Body of pancreas (tissue), 4 donors: ENCODE measurements at regions not wholly inside any gene's neighbourhood (a gene's known extent, or its start where the extent isn't known, plus 50 kb on each side); places are given as distances from the start of the nearest gene placed in this dataset.
A peak's percentile ranks its signal among the peaks of the same experiment; 100 is the strongest.

ENCODE experiments used
- ATAC-seq: fragments of 150-250 bp; one replicate; pipeline ENCODE4 v1.9.1; 2016
- DNase-seq, 4 donors: peaks; one replicate each; pipeline ENCODE4 v3.0.0-alpha.2; 2019
- H3K27ac ChIP-seq, 4 donors: fragments of 200-600 bp; sonication (generic); 1 replicate in 3 of 4; 2 replicates in 1 of 4; pipeline versions ENCODE4 v1.5.1 to v1.6.1; 2016 to 2019; ENCODE audit warnings: mild to moderate bottlenecking in 1 of 4, mixed read lengths in 1 of 4, moderate library complexity in 1 of 4
- H3K27me3 ChIP-seq, 2 donors: fragments of 200-600 bp; sonication (generic); one replicate each; pipeline ENCODE4 v1.6.0; 2016; ENCODE audit warnings: mild to moderate bottlenecking in 1 of 2
- H3K36me3 ChIP-seq, 2 donors: fragments of 200-600 bp; sonication (generic); replicated peaks in 1 of 2; 2 replicates each; pipeline ENCODE4 v1.5.1; 2016; ENCODE audit warnings: low read depth in 2 of 2; ENCODE audit not compliant: insufficient read depth in 1 of 2
- H3K4me1 ChIP-seq: fragments of 200-600 bp; sonication (generic); one replicate; pipeline ENCODE4 v1.6.0; 2016
- H3K4me3 ChIP-seq, 2 donors: fragments of 200-600 bp; sonication (generic); 1 replicate in 1 of 2; 2 replicates in 1 of 2; pipeline ENCODE4 v1.5.1; 2016 to 2019
- H3K9me3 ChIP-seq, 3 donors: fragments of 200-600 bp; sonication (generic); 1 replicate in 2 of 3; 2 replicates in 1 of 3; pipeline ENCODE4 v1.5.1; 2016
- POLR2A ChIP-seq, 3 donors: fragments of 450-650 bp; IDR thresholded peaks; one replicate each; pipeline ENCODE4 v1.6.1; 2016; ENCODE audit warnings: antibody characterized with exemption in 3 of 3, mild to moderate bottlenecking in 2 of 3
- WGBS, 2 donors: methylation state at CpG; one replicate each; pipeline ENCODE4 v1.1.5; 2017; 5-methylcytosine and 5-hydroxymethylcytosine counted together
- intact Hi-C: fragments of 100-400 bp; cut with DNase I; formaldehyde crosslinking; loops from one replicate; pipeline ENCODE4 v1.15.1; 2023
- TF ChIP-seq, protein P1 (sequence below), 7 experiments: fragments of 450-650 bp in 4 of 7; fragments of 200-600 bp in 3 of 7; sonication (generic) in 3 of 7; IDR thresholded peaks; one replicate each; pipeline ENCODE4 v1.5.1; 2016 to 2019; ENCODE audit warnings: antibody characterized with exemption in 7 of 7

DNA sequence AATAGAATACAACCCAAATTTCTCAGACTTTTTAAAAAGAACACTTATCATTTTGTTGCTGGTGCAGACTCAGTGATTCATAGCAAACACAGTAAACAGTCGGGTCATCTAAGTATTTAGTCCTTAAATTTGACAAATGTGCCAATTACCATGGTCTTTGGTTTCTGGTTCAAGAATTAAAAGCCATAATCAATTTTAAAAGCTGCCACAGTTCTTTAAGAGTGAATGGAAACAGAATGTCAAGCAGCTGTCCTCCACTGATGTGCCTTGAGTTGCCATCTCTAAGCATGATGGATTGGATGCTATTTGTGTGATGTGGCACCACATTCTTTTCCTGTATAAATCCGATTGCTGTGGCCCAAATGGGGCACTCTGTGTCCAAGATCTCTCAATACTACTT, 67.2 kb upstream of the MLIP start:
- TF ChIP-seq, protein P1, sequence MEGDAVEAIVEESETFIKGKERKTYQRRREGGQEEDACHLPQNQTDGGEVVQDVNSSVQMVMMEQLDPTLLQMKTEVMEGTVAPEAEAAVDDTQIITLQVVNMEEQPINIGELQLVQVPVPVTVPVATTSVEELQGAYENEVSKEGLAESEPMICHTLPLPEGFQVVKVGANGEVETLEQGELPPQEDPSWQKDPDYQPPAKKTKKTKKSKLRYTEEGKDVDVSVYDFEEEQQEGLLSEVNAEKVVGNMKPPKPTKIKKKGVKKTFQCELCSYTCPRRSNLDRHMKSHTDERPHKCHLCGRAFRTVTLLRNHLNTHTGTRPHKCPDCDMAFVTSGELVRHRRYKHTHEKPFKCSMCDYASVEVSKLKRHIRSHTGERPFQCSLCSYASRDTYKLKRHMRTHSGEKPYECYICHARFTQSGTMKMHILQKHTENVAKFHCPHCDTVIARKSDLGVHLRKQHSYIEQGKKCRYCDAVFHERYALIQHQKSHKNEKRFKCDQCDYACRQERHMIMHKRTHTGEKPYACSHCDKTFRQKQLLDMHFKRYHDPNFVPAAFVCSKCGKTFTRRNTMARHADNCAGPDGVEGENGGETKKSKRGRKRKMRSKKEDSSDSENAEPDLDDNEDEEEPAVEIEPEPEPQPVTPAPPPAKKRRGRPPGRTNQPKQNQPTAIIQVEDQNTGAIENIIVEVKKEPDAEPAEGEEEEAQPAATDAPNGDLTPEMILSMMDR (IDR thresholded peaks at IDR 0.05), result no peak
- no peak for TF ChIP-seq POLR2A (IDR thresholded peaks at IDR 0.05)
- WGBS, 2 donors, result 54 to 60% methylated on average over 2 of the region's 2 CpGs
- Histone ChIP-seq H3K27me3 (no peaks in the 10 kb centered on the region), H3K9me3 (no peaks in the 10 kb centered on the region), H3K4me1 (no peaks in the 10 kb centered on the region), H3K4me3 (no peak overlapping the region), H3K36me3 (no peaks in the 10 kb centered on the region), H3K27ac (no peak overlapping the region)
- DNase-seq (no peak), ATAC-seq (no peak)
- intact Hi-C loops, result no loop called here

DNA sequence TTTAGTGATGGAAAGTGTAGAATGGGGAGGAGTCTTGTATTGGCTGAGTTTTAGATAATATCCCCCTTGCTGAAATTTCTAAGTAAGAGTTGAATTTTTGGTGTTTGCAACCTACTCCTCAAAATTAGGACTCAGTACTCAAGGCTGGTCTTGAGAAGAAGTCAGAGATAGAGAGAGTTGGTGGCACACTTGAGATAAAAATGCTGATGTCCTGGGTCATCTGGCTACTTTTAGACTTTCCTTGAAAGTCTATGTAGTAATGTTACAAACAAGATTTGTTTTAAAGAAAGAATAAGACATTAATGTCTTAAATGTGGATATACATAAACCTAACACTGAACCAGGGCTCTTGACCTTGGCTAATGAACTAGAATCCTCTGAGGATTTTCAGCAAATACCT, 62.5 kb upstream of the MLIP start:
- no peaks in the 10 kb centered on the region for H3K9me3 ChIP-seq
- intact Hi-C loops, result no loop called here
- H3K4me1 ChIP-seq, result no peaks in the 10 kb centered on the region
- TF ChIP-seq POLR2A (IDR thresholded peaks at IDR 0.05), result no peak
- TF ChIP-seq, protein P1 (IDR thresholded peaks at IDR 0.05), result no peak
- no peaks in the 10 kb centered on the region for H3K36me3 ChIP-seq
- no peak for DNase-seq
- no peak overlapping the region for H3K27ac ChIP-seq
- no peak overlapping the region for H3K4me3 ChIP-seq
- H3K27me3 ChIP-seq, result no peaks in the 10 kb centered on the region
- no peak for ATAC-seq

DNA sequence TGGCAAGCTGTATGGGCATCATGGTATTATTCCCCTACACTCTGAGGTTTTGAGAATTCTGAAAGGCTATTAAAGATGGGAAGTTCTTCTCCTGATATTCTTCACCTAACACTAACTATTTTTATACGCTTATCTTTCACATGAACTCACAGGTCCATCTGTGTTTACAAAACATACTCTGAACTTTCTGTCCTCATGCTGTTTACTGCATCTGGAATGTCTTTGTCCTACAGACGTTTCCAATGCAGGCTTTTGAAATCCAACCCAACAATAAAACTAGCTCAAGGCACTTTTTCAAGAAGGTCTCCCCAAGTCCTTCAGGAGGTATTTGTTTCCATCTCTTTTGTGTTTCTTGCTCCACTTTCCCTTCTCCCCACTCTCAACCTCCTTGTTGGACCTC, 60.5 kb upstream of the MLIP start:
- intact Hi-C loops, result no loop called here
- Histone ChIP-seq H3K36me3 (no peaks in the 10 kb centered on the region), H3K4me3 (no peak overlapping the region), H3K27ac (no peak overlapping the region), H3K27me3 (no peaks in the 10 kb centered on the region), H3K4me1 (no peaks in the 10 kb centered on the region), H3K9me3 (no peaks in the 10 kb centered on the region)
- WGBS, 2 donors, result 44 to 45% methylated on average over 2 of the region's 2 CpGs
- ATAC-seq (no peak), DNase-seq (no peak)
- TF ChIP-seq, protein P1 (IDR thresholded peaks at IDR 0.05), result no peak

DNA sequence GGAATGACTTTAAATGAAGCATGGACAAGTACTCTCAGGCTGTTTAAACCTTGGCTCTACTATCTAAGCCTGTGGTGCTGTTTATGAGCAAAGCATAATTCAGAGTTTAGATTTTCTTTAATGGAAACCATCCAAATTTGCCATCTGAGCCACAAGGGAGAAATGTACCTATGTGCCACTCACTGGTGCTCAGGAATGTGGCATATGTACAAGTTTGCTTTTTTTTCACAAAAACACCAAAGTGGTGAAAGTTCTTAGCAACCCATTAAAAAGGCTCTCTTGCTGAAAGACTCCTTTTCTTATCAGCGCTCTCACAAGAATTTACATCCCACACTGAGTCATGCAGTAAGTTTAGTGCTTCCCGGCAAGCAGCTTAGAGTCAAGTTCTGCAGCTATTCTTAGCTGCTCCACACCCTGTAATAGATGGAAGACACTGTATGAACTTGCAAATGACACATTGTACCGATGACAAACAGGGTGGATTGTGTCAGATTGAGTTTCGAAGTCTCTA, 57.3 kb upstream of the MLIP start:
- H3K27me3 ChIP-seq, result no peaks in the 10 kb centered on the region
- DNase-seq (peak in 1 of 4 donors; percentile 5), ATAC-seq (no peak)
- no peak for TF ChIP-seq POLR2A (IDR thresholded peaks at IDR 0.05)
- TF ChIP-seq, protein P1 (IDR thresholded peaks at IDR 0.05), result no peak
- intact Hi-C loops, result no loop called here
- WGBS, 2 donors, result 35 to 43% methylated on average over 4 of the region's 4 CpGs
- H3K4me3 ChIP-seq, result no peak overlapping the region
- H3K9me3 ChIP-seq, result no peaks in the 10 kb centered on the region
- H3K27ac ChIP-seq, result no peak overlapping the region
- no peaks in the 10 kb centered on the region for H3K36me3 ChIP-seq
- H3K4me1 ChIP-seq, result no peaks in the 10 kb centered on the region

DNA sequence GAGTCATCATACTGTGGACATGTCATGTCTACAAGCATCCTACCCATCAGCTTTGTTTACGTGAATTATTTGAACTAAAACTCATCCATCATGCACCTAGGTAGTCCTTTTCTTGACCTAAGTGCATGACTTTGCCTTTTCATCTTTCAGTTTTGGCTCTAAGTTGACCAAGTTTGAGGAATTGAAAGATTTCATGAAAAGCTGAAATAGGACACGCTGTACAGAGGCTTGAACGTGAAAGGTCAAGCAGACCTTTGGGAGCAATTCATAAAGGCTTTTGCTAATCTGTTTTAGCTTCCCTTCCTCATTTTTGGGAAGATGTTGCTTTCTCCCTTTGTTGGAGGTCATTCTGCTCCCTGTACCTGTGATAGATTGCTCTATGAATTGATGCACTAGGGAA, 55.1 kb upstream of the MLIP start:
- Histone ChIP-seq H3K9me3 (no peaks in the 10 kb centered on the region), H3K27me3 (no peaks in the 10 kb centered on the region), H3K4me3 (no peak overlapping the region), H3K36me3 (no peaks in the 10 kb centered on the region), H3K27ac (no peak overlapping the region), H3K4me1 (no peaks in the 10 kb centered on the region)
- WGBS, 2 donors, result 78 to 87% methylated on average over 3 of the region's 3 CpGs
- intact Hi-C loops, result no loop called here
- DNase-seq (no peak), ATAC-seq (no peak)
- TF ChIP-seq POLR2A (IDR thresholded peaks at IDR 0.05), result no peak
- TF ChIP-seq, protein P1 (IDR thresholded peaks at IDR 0.05), result no peak
